ENCODE measurements at regions not wholly inside any gene's neighbourhood (a gene's known extent, or its start where the extent isn't known, plus 50 kb on each side); places are given as distances from the start of the nearest gene placed in this dataset.

DNA sequence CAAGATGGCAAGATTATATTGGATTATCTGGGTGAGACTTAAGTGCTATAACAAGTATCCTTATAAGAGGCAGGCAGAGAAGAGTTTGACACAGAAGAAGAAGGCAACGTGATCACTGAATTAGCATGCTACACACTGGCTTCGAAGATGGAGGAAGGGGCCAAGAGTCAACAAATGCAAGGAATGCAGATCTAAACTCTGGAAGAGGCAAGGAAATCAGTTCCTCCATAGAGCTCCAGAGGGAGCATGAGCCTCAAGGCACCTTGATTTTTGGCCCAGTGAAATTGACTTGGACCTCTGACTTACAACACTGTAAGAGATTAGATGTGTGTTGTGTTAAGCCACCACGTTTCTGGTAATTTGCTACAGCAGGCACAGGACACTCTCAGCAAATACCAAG, 536.4 kb upstream of the SEL1L start:
- TF ChIP-seq POLR2A (IDR thresholded peaks at IDR 0.05), result no peak
- TF ChIP-seq, protein P1, sequence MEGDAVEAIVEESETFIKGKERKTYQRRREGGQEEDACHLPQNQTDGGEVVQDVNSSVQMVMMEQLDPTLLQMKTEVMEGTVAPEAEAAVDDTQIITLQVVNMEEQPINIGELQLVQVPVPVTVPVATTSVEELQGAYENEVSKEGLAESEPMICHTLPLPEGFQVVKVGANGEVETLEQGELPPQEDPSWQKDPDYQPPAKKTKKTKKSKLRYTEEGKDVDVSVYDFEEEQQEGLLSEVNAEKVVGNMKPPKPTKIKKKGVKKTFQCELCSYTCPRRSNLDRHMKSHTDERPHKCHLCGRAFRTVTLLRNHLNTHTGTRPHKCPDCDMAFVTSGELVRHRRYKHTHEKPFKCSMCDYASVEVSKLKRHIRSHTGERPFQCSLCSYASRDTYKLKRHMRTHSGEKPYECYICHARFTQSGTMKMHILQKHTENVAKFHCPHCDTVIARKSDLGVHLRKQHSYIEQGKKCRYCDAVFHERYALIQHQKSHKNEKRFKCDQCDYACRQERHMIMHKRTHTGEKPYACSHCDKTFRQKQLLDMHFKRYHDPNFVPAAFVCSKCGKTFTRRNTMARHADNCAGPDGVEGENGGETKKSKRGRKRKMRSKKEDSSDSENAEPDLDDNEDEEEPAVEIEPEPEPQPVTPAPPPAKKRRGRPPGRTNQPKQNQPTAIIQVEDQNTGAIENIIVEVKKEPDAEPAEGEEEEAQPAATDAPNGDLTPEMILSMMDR (IDR thresholded peaks at IDR 0.05), result no peak

Data from sigmoid colon (tissue), 3 donors.